GM18870 (cell line): ENCODE measurements at regions not wholly inside any gene's neighbourhood (a gene's known extent, or its start where the extent isn't known, plus 50 kb on each side); places are given as distances from the start of the nearest gene placed in this dataset.
"Not testable (repeated sequence)": the region's sequence is repeated elsewhere in the genome, so short reads cannot be mapped to it uniquely, and the experiment has no call there.

ENCODE experiments used
- ATAC-seq: cut with Tn5 transposase; IDR thresholded peaks from one replicate; pipeline ENCODE4 v1.9.1; 2021; ENCODE audit warnings: moderate library complexity; ENCODE audit not compliant: unreplicated experiment

- ATAC-seq = no peak
These were observed 93.8 kb upstream of the OSBPL8 start for GRCh38 chr12:76653342-76653741.

GRCh38 chr12:76664731-76665130 lies 99.2 kb upstream of the ZDHHC17 start:
- ATAC-seq = no peak

GRCh38 chr12:76666290-76666835 lies 97.6 kb upstream of the ZDHHC17 start:
- ATAC-seq = no peak

GRCh38 chr12:76669981-76670380 lies 93.9 kb upstream of the ZDHHC17 start:
- no peak for ATAC-seq

GRCh38 chr12:76670776-76671175 lies 93.1 kb upstream of the ZDHHC17 start:
- no peak for ATAC-seq

- no peak for ATAC-seq
These were observed 89.1 kb upstream of the ZDHHC17 start for GRCh38 chr12:76674669-76675315.

- ATAC-seq = not testable (repeated sequence)
These were observed 87.7 kb upstream of the ZDHHC17 start for GRCh38 chr12:76676261-76676660.

GRCh38 chr12:76678992-76679391 lies 84.9 kb upstream of the ZDHHC17 start:
- ATAC-seq = no peak

GRCh38 chr12:76679778-76680177 lies 84.1 kb upstream of the ZDHHC17 start:
- ATAC-seq = no peak

- no peak for ATAC-seq
These were observed 83.0 kb upstream of the ZDHHC17 start for GRCh38 chr12:76680940-76681339.

- no peak for ATAC-seq
These were observed 78.7 kb upstream of the ZDHHC17 start for GRCh38 chr12:76685246-76685678.

- no peak for ATAC-seq
These were observed 75.9 kb upstream of the ZDHHC17 start for GRCh38 chr12:76687981-76688380.

- no peak for ATAC-seq
These were observed 75.3 kb upstream of the ZDHHC17 start for GRCh38 chr12:76688631-76689030.

GRCh38 chr12:76690921-76691700 lies 72.8 kb upstream of the ZDHHC17 start:
- no peak for ATAC-seq

GRCh38 chr12:76692846-76693245 lies 71.1 kb upstream of the ZDHHC17 start:
- ATAC-seq = no peak

GRCh38 chr12:76694369-76694768 lies 69.5 kb upstream of the ZDHHC17 start:
- ATAC-seq = no peak

GRCh38 chr12:76696186-76696585 lies 67.7 kb upstream of the ZDHHC17 start:
- ATAC-seq = no peak

GRCh38 chr12:76697849-76698248 lies 66.1 kb upstream of the ZDHHC17 start:
- no peak for ATAC-seq

- ATAC-seq = no peak
These were observed 65.6 kb upstream of the ZDHHC17 start for GRCh38 chr12:76698316-76698715.

GRCh38 chr12:76698966-76699365 lies 64.9 kb upstream of the ZDHHC17 start:
- ATAC-seq = no peak

- no peak for ATAC-seq
These were observed 62.2 kb upstream of the ZDHHC17 start for GRCh38 chr12:76701690-76702089.

- no peak for ATAC-seq
These were observed 61.0 kb upstream of the ZDHHC17 start for GRCh38 chr12:76702946-76703345.
